MM.1S (cell line): ENCODE measurements at regions not wholly inside any gene's neighbourhood (a gene's known extent, or its start where the extent isn't known, plus 50 kb on each side); places are given as distances from the start of the nearest gene placed in this dataset.
"Not testable (repeated sequence)": the region's sequence is repeated elsewhere in the genome, so short reads cannot be mapped to it uniquely, and the experiment has no call there.

Source experiments
- DNase-seq: peaks from one replicate; pipeline ENCODE4 v3.0.0-alpha.2; 2015
- H2AFZ ChIP-seq: fragments of 300-600 bp; sonication (generic); 2 replicates; pipeline ENCODE4 v1.6.0; 2016; ENCODE audit warnings: antibody characterized with exemption, low read length
- H3F3A ChIP-seq: fragments of 300-600 bp; sonication (generic); 2 replicates; pipeline ENCODE4 v1.6.1; 2016; ENCODE audit warnings: mild to moderate bottlenecking, antibody characterized with exemption, low read length, moderate library complexity, mixed read lengths; ENCODE audit not compliant: insufficient read depth
- H3K27ac ChIP-seq: fragments of 300-600 bp; sonication (generic); 2 replicates; pipeline ENCODE4 v1.5.1; 2016; ENCODE audit warnings: mild to moderate bottlenecking, low read length
- H3K27me3 ChIP-seq: fragments of 300-600 bp; sonication (generic); replicated peaks from 2 replicates; pipeline ENCODE4 v1.6.0; 2016; ENCODE audit warnings: low read length; ENCODE audit not compliant: insufficient read depth
- H3K36me3 ChIP-seq: fragments of 300-600 bp; sonication (generic); replicated peaks from 2 replicates; pipeline ENCODE4 v1.6.1; 2016; ENCODE audit warnings: mild to moderate bottlenecking, low read length, mixed read lengths; ENCODE audit not compliant: insufficient read depth
- H3K4me1 ChIP-seq: fragments of 300-600 bp; sonication (generic); 2 replicates; pipeline ENCODE4 v1.6.1; 2016; ENCODE audit warnings: low read length, mixed read lengths
- H3K4me2 ChIP-seq: fragments of 300-600 bp; sonication (generic); 2 replicates; pipeline ENCODE4 v1.6.0; 2016; ENCODE audit warnings: low read depth, low read length
- H3K4me3 ChIP-seq: fragments of 300-600 bp; sonication (generic); 2 replicates; pipeline ENCODE4 v1.5.1; 2016; ENCODE audit warnings: low read length, mixed read lengths
- H3K79me2 ChIP-seq: fragments of 300-600 bp; sonication (generic); 2 replicates; pipeline ENCODE4 v1.6.1; 2016; ENCODE audit warnings: mixed run types, low read length, mixed read lengths
- H3K9ac ChIP-seq: fragments of 300-600 bp; sonication (generic); 2 replicates; pipeline ENCODE4 v1.6.1; 2016; ENCODE audit warnings: low read length, mixed read lengths
- H3K9me2 ChIP-seq: fragments of 300-600 bp; sonication (generic); replicated peaks from 2 replicates; pipeline ENCODE4 v1.6.1; 2016; ENCODE audit warnings: mild to moderate bottlenecking, low read length, mixed read lengths; ENCODE audit not compliant: insufficient read depth
- H3K9me3 ChIP-seq: fragments of 300-600 bp; sonication (generic); replicated peaks from 2 replicates; pipeline ENCODE4 v1.6.1; 2016; ENCODE audit warnings: mild to moderate bottlenecking, low read length, mixed read lengths; ENCODE audit not compliant: insufficient read depth
- H4K20me1 ChIP-seq: fragments of 300-600 bp; sonication (generic); 2 replicates; pipeline ENCODE4 v1.6.1; 2016; ENCODE audit warnings: mild to moderate bottlenecking, low read length, moderate library complexity, mixed read lengths; ENCODE audit not compliant: insufficient read depth
- CTCF ChIP-seq: fragments of 300-600 bp; sonication (generic); IDR thresholded peaks from 2 replicates; pipeline ENCODE4 v1.5.1; 2016; ENCODE audit warnings: antibody characterized with exemption, low read length, mixed read lengths
- EZH2 ChIP-seq: fragments of 300-600 bp; sonication (generic); optimal IDR thresholded peaks from 2 replicates; pipeline ENCODE3; 2017; ENCODE audit warnings: low read depth, mild to moderate bottlenecking, antibody characterized with exemption, low read length, mixed read lengths
- EZH2phosphoT487 ChIP-seq: fragments of 300-600 bp; sonication (generic); IDR thresholded peaks from 2 replicates; pipeline ENCODE4 v1.6.1; 2018; ENCODE audit warnings: antibody characterized with exemption, low read length

- Histone ChIP-seq H3K79me2 (no peaks in the 10 kb centered on the region), H3K4me2 (no peak overlapping the region), H3K9ac (no peak overlapping the region), H3K4me1 (no peaks in the 10 kb centered on the region), H2AFZ (no peak overlapping the region), H3K4me3 (no peak overlapping the region), H3K36me3 (no peaks in the 10 kb centered on the region), H3F3A (no peaks in the 10 kb centered on the region), H3K9me2 (no peaks in the 10 kb centered on the region), H3K27ac (no peak overlapping the region), H3K27me3 (no peaks in the 10 kb centered on the region), H3K9me3 (no peaks in the 10 kb centered on the region), H4K20me1 (no peaks in the 10 kb centered on the region)
- DNase-seq: no peak
- no peak for TF ChIP-seq CTCF
Observed at GRCh38 chr2:11877764-11878163, 131.3 kb downstream of the LPIN1 start.

- DNase-seq, H3K4me1 ChIP-seq, H3K9me3 ChIP-seq, H3K4me2 ChIP-seq, H3K27ac ChIP-seq, H3K27me3 ChIP-seq, H3K9ac ChIP-seq, H3K9me2 ChIP-seq, H3K36me3 ChIP-seq, H2AFZ ChIP-seq, H4K20me1 ChIP-seq, H3K79me2 ChIP-seq, H3K4me3 ChIP-seq, H3F3A ChIP-seq: not testable (repeated sequence)
Observed at GRCh38 chr2:11885253-11885652, 138.8 kb downstream of the LPIN1 start.

- H3K9me3 ChIP-seq, H3K4me3 ChIP-seq, H3K27me3 ChIP-seq, H3K9ac ChIP-seq, H3K36me3 ChIP-seq, H2AFZ ChIP-seq, H3K9me2 ChIP-seq, H3K4me1 ChIP-seq, H3F3A ChIP-seq, H3K79me2 ChIP-seq, H3K4me2 ChIP-seq, H3K27ac ChIP-seq, H4K20me1 ChIP-seq, DNase-seq: not testable (repeated sequence)
Observed at GRCh38 chr2:11886899-11887298, 140.5 kb downstream of the LPIN1 start.

- Histone ChIP-seq H3K4me2 (no peak overlapping the region), H3K9me3 (no peaks in the 10 kb centered on the region), H3K4me3 (no peak overlapping the region), H3K36me3 (no peaks in the 10 kb centered on the region), H3K9me2 (no peaks in the 10 kb centered on the region), H3F3A (no peaks in the 10 kb centered on the region), H3K27me3 (no peaks in the 10 kb centered on the region), H2AFZ (no peak overlapping the region), H3K4me1 (no peaks in the 10 kb centered on the region), H4K20me1 (no peaks in the 10 kb centered on the region), H3K79me2 (no peaks in the 10 kb centered on the region), H3K9ac (no peak overlapping the region), H3K27ac (no peak overlapping the region)
- no peak for DNase-seq
- TF ChIP-seq EZH2phosphoT487: no peak
- no peak for TF ChIP-seq CTCF
- no peak for TF ChIP-seq EZH2
Observed at GRCh38 chr2:11889101-11889850, 142.8 kb downstream of the LPIN1 start.
